ENCODE measurements at regions not wholly inside any gene's neighbourhood (a gene's known extent, or its start where the extent isn't known, plus 50 kb on each side); places are given as distances from the start of the nearest gene placed in this dataset.

- Histone ChIP-seq H3K27me3 (no peaks in the 10 kb centered on the region), H3K4me3 (no peak overlapping the region), H3K9me3 (no peaks in the 10 kb centered on the region), H3K4me1 (no peaks in the 10 kb centered on the region), H3K27ac (no peak overlapping the region), H3K36me3 (no peaks in the 10 kb centered on the region)
- ATAC-seq (no peak), DNase-seq (no peak)
- no peak for TF ChIP-seq POLR2A (IDR thresholded peaks at IDR 0.05)
- TF ChIP-seq, protein P1, sequence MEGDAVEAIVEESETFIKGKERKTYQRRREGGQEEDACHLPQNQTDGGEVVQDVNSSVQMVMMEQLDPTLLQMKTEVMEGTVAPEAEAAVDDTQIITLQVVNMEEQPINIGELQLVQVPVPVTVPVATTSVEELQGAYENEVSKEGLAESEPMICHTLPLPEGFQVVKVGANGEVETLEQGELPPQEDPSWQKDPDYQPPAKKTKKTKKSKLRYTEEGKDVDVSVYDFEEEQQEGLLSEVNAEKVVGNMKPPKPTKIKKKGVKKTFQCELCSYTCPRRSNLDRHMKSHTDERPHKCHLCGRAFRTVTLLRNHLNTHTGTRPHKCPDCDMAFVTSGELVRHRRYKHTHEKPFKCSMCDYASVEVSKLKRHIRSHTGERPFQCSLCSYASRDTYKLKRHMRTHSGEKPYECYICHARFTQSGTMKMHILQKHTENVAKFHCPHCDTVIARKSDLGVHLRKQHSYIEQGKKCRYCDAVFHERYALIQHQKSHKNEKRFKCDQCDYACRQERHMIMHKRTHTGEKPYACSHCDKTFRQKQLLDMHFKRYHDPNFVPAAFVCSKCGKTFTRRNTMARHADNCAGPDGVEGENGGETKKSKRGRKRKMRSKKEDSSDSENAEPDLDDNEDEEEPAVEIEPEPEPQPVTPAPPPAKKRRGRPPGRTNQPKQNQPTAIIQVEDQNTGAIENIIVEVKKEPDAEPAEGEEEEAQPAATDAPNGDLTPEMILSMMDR (IDR thresholded peaks at IDR 0.05), result no peak
- intact Hi-C loops (cut with DNase I), result no loop called here
Measured at GRCh38 chr15:98555173-98555515, 93.2 kb upstream of the IGF1R start.

DNA sequence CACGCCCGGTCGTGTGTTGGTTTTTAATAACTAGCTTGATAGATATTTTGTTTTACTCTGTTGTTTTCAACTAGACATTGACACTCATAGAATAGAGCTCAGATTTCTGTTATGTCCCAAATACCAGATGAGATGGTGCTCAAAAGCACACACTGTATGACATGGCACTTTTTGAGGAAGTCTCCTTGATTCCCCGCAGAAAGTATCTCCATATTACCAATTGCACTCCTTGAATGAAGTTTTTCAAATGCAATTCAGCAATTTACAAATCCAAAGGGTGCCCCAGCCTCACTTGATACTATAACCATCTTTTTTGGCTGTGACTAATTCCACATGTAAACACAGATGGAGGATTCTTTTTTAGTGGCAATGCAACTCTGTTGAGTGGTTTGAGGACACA is 92.0 kb upstream of the IGF1R start:
- no peak for ATAC-seq
- no peak for DNase-seq
- WGBS (ENCODE audit: insufficient coverage, low coverage, low lambda C conversion rate, missing lambda C conversion rate), result 66% methylated on average over 4 of the region's 4 CpGs
- Histone ChIP-seq H3K27me3 (no peaks in the 10 kb centered on the region), H3K4me3 (no peak overlapping the region), H3K9me3 (no peaks in the 10 kb centered on the region), H3K4me1 (no peaks in the 10 kb centered on the region), H3K27ac (no peak overlapping the region), H3K36me3 (no peaks in the 10 kb centered on the region)
- intact Hi-C loops (cut with DNase I), result no loop called here
- TF ChIP-seq, protein P1 (IDR thresholded peaks at IDR 0.05), result no peak
- TF ChIP-seq POLR2A (IDR thresholded peaks at IDR 0.05), result no peak

DNA sequence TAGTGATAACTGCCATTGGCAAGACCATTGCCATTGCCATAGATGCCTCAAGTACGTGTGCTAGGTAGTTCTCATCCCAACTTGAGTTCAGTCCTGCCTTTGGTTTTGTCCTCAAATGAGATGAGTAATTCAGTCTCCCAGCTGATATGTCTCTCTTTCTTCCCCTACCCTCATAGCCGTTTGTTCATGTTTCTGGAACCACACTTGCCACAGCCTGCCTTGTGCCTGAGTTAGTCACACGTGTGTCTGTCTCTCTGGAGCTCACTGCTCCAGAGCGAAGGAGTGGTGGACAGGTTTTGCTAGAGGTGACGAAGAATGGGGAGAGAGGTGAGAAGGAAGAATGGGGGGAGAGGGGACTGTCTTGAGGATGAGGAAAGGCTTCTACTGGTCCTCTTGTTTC is 88.0 kb upstream of the IGF1R start:
- Histone ChIP-seq H3K36me3 (no peaks in the 10 kb centered on the region), H3K9me3 (no peaks in the 10 kb centered on the region), H3K27ac (no peak overlapping the region), H3K4me3 (no peak overlapping the region), H3K27me3 (no peaks in the 10 kb centered on the region), H3K4me1 (no peaks in the 10 kb centered on the region)
- DNase-seq (no peak), ATAC-seq (no peak)
- TF ChIP-seq, protein P1 (IDR thresholded peaks at IDR 0.05), result no peak
- TF ChIP-seq POLR2A (IDR thresholded peaks at IDR 0.05), result no peak
- 52% methylated on average over 5 of the region's 5 CpGs for WGBS (ENCODE audit: insufficient coverage, low coverage, low lambda C conversion rate, missing lambda C conversion rate)
- intact Hi-C loops (cut with DNase I), result no loop called here

GRCh38 chr15:98561169-98561941 is 87.0 kb upstream of the IGF1R start:
- DNase-seq (no peak), ATAC-seq (no peak)
- H3K4me3 ChIP-seq, result no peak overlapping the region
- WGBS (ENCODE audit: insufficient coverage, low coverage, low lambda C conversion rate, missing lambda C conversion rate), result 61% methylated on average over 9 of the region's 9 CpGs
- H3K4me1 ChIP-seq, result no peaks in the 10 kb centered on the region
- intact Hi-C loops (cut with DNase I), result no loop called here
- H3K27ac ChIP-seq, result no peak overlapping the region
- TF ChIP-seq, protein P1 (IDR thresholded peaks at IDR 0.05), result no peak
- no peak for TF ChIP-seq POLR2A (IDR thresholded peaks at IDR 0.05)
- H3K9me3 ChIP-seq, result no peaks in the 10 kb centered on the region
- H3K27me3 ChIP-seq, result no peaks in the 10 kb centered on the region
- no peaks in the 10 kb centered on the region for H3K36me3 ChIP-seq
